ENCODE measurements at regions not wholly inside any gene's neighbourhood (a gene's known extent, or its start where the extent isn't known, plus 50 kb on each side); places are given as distances from the start of the nearest gene placed in this dataset.
"Not testable (repeated sequence)": the region's sequence is repeated elsewhere in the genome, so short reads cannot be mapped to it uniquely, and the experiment has no call there.

DNA sequence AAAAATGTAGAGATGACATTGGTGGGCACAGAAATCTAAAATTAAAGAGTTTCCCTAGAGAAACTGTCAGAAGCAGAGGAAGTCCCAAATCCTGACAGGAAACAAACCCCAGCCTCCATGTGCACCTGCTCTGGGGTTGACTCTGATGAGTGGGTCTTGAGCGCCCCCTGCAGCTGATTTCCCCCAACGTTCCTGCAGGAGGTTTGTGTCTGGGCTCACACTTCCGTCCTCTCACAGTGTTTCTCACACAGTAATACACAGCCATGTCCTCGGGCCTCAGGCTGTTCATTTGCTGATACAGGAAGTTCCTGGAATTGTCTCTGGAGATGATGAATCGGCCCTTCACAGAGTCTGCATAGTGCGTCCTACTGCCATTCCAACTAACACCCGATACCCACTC is 670.1 kb downstream of the TMEM121 start:
- DNase-seq, result not testable (repeated sequence)

DNA sequence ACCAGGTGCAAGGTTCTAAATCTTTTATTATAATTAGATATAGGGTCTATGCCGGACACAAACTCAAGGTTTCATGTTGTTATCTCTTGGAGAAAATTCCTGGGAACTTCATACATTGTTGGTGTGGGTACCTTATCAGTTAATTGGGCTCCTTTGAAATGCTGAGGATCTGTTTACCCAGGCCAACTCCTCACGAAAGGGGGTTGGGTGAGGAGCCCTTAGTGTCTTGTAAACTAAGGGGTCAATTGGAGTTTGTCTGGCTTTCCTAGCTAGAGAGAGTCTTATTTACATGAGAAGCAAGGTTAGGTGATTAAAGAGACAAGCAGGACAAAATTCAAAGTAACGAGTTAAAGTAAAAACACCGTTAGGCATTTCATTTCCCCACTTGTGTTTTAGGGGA is 670.9 kb downstream of the TMEM121 start:
- not testable (repeated sequence) for DNase-seq

DNA sequence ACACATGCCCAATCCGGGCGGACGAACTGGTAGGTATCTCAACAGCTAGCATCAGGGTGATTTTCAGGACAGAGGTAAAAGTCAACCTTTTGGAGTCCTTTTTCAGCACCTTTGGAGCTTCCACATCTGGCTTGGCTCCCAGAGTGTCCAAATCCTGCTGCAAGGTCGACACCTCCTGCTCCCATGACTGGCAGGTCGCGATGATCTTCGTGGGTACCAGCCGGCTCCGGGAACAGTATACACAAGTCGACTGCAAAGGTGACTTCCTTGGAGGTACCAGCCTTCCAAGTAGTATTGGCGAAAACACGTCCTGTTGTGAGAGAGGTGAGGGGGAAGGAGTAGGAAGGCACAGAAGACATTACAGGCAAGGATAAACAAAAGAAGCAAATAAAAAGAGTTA is 672.7 kb downstream of the TMEM121 start:
- DNase-seq, result no peak

DNA sequence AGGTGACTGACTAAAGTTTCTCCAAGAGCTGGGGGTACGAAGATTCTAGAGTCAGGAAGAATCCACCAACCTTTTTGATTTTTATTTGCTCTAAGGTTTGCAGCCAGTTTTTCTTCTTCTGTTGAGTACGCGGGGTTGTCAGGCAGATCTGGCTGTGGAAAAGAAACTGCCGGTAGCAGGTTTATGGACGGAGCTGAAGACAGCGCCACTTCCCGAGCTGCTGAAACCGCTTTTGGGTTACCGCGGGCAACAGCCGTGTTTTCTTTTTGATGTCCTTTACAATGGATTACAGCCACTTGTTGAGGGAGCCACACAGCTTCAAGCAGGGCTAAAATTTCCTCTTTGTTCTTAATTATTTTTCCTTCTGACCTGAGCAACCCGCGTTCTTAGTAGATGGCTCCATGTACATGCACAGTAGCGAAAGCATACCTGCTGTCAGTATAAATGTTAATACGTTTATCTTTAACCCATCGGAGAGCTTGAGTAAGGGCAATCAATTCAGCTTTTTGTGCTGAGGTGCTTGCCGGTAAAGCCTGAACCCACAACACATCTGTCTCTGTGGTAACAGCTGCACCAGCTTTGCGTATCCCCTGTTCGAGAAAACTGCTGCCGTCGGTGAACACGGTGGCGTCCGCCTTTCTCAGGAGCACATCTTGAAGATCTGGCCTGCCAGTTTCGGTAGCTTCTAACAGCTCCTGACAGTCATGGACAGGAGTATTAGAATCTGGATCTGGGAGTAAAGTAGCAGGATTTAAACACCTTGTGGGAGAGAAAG is 674.3 kb downstream of the TMEM121 start:
- DNase-seq, result no peak

DNA sequence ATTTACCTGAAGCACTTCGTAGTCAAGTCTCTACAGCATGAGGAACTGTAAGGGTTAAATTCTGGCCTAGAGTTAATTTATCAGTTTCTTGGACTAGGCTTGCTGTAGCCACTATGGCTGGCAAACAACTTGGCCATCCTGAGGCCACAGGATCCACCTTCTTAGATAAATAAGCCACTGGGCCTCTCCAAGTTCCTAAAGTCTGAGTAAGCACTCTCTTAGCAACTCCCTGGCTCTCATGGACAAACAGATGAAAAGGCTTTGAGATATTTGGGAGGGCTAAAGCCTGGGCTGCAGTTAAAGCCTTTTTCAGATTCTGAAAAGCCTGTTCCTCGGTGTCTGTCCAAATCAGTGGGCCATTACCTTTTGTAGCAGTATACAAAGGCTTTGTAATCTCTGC is 675.0 kb downstream of the TMEM121 start:
- DNase-seq, result no peak

DNA sequence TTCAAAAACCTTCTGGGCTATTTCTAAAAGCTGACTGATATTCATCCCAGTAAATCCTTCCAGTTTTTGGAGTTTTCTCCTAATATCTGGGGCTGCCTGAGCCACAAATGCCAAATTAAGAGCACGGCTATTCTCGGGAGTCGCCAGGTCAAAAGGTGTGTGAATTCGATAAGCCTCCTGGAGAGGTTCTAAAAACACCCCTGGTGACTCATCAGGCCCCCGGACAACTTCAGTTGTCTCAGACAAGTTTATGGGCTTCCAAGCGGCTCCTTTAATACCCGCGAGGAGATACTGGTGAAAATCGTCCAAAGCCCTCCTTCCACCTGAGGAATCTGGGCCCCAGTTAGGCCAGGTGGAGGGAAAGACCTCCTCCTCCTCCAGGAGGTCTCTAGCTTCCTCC is 677.1 kb downstream of the TMEM121 start:
- no peak for DNase-seq

DNA sequence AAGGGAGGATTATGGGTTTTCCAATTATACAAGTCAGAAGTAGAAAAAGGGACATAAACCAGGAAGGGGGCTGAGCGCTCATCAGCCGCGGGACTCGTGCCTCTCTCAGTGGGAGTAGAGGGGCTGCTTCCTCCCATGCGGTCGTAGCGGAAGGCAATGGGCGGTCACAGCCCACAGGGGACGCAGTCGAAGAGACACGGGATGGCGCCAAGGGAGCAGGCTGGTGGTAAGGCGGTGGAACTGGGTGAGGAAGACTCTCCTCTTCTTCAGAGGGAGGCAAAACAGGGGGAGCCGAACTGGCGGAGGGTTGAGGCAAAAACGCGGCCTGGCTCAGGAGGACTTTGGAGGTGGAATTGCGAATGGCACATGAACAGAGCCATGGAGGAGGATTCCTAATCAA is 677.7 kb downstream of the TMEM121 start:
- no peak for DNase-seq

DNA sequence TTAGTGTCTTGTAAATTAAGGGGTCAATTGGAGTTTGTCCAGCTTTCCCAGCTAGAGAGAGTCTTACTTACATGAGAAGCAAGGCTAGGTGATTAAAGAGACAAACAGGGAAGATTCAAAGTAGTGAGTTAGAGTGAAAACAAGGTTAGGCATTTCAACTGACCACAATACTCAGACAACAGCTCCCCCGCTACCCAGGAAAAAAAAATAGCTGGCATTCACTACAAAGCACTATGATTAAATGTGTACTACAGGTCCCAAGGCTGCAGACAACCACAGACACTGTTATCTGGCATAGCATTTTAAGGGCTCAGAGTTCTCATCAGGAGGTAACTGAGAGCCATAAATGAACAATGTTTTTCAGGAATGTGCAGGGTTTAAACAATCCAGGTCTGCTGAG is 680.9 kb downstream of the TMEM121 start:
- DNase-seq, result no peak

DNA sequence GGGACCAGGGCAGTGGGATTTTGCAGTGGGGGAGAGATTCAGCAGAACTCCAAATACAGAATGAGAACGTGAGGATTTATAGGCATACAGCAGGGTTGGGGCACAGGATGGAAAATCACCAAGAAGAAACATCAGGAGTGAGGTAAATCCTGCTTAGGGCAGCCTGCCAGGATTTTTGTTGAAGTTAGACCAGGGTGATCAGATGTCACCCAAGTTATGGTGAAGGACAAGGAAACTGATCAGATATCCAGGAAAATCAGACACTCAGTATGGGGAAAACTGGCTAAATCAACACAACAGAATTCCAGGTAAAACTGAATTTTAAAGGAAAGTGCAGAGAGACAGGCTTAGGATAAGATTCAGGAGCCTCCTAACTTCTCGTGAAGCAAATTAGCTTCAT is 682.4 kb downstream of the TMEM121 start:
- DNase-seq, result no peak

DNA sequence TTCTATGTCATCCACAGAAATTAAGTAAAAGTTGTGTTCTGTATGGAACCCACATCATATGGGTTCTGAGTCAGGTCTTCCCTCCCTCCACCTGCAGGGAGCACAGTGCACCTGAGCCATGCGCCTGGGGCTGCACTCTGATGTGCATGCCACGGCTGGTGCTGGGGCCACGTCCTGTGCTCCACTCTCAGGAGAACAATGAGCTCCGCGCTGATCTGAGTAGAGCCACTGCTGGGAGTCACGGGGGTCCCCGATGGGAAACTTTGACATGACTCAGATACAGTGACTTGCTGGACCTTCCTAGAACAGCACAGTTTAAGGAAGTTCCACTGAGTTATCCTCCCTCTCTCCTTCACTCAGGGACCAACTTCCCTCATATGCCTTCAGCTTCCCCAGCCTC is 683.4 kb downstream of the TMEM121 start:
- DNase-seq, result no peak

DNA sequence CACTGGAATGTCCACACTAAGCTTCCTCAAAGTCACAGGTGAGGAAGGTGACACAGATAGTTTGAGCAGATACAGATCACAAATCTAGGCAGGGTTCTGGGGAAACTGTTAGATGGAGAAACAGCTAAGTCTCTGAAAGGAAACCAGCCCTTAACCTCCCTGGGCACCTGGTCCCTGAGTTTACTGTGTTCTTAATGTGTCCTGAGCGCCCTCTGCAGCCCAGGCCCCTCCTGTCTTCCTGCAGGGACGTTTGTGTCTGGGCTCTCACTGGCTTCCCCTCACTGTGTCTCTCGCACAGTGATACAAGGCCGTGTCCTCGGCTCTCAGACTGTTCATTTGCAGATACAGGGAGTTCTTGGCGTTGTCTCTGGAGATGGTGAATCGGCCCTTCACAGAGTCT is 684.3 kb downstream of the TMEM121 start:
- DNase-seq, result no peak

DNA sequence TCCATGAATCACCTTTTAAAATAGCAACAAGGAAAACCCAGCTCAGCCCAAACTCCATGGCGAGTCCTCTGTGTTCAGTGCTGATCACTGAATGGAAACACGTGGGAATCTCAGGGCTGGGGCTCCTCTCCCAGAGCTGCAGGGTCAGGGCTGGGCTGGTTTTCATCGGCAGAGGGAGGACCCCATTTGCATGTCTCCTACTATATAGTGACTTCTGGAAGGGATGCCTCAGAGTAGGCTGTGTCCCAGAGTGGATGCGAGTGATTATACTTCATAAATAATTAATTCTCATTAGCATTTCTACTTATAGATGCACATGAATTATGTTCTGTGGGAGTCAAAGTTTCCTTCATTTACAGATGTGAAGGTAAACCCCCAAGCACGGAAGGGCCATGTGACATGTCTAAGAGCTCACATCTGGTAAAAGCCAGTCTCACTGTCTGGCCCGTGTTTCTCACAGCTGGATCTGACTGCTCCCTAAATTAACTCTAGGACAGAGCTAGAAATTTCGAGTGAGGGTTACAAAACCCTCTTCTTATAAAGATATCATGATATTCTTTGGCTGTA is 685.0 kb downstream of the TMEM121 start:
- no peak for DNase-seq

DNA sequence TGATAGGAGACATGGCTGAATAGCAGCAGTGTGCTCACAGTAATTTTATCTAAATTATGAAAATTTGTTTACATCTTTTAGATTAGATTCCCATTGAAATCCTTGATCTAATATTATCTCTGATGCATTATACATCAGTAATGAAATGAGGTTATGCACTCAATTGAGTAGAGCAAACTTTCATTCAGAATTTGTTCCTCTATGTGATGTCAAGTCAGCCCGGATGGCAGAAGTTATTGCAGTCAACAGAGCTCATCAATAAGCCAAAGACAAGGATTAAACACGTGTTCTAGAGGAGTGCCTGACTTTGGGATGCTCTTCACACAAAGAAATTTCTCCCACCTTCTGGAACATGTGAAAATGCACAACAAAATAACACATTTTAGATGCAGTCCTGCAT is 688.8 kb downstream of the TMEM121 start:
- DNase-seq, result no peak

DNA sequence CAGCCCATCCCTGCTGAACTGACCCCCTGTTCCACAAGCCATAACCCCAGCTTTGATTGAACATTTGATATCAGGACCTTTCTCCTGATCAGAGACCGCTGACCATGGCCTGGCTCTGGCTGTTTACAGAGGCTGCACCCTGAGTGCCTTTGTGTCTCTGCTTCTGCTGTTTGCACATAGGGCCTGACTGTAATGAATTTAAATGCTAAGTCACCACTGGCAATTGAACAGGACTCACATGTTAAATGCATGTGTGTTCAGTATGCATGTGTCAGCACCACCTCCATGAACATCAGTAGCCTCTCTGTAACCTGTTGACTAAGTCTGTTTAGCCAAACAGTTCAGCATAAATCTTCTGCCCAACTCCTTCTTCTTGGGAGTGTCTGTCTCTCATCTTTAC is 690.3 kb downstream of the TMEM121 start:
- no peak for DNase-seq

DNA sequence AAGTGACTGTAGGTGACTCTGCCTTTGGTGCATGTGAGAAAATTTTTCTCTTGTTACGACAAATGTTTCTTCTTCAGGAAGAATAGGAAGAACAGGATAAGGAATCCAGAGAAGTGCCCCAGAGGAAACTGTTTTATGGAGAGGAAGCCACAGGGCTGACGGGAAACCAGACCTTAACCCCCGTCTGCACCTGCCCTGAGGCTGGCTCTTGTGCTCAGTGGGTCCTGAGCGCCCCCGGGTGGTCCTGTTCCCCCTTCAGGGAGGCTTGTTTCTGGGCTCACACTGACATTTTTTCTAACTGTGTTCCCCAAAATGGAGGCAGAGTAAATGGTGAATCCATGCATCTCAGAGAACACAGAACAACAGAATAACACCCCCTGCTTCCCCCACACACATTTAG is 691.8 kb downstream of the TMEM121 start:
- no peak for DNase-seq

DNA sequence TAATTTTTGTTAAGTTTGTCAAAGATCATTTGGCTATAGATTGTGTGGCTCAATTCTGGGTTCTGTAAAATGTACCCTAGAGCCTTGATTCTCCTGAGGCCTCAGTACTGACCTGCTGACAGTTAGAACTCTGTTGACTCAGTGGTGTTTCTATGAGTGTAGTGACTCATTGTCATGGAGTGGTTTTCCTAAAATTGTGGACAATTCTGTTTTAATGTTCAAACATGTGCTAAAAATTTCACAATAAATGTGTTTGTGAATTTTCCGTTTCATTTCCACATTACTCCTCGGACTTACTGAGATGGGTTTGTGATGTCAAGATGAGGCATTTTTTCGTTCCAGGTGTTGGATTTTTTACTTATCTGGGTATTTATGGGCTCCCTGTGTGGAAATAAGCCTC is 695.9 kb downstream of the TMEM121 start:
- DNase-seq, result no peak

DNA sequence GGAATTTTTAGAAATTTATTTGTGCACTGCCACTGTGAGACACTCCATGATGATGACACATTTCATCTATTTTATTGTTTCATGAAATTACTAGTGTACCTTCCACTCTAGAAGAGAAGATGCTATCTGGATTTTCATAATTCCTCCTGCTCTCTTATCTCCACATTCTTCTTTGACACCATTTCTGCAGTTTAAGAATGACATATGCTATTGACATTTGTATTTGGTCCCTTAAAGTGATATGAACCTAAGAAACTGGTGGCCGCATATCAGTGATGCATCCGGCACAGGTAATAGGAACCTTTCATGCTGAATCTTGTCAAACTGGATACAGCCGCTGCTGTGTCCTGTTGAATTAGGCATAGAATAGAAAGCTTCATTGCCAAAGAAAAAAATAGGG is 696.3 kb downstream of the TMEM121 start:
- no peak for DNase-seq

DNA sequence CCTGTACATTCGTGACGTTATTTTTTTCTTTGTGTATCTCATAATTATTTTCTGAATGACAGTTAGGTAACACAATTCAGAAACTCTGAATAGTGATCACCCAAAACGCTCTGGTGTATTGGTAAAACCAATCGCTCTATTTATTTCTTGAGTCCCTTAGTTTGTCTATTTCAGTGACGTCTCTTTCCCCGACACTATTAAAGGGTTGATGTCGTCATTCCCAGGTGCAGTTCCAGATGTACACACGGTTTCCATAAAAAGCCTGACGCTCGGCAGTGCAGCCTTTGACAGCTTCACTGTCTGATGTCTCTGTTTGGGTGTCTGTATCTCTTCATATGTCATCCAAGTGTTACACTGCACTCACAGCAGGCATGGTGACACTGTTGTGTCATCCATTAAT is 701.4 kb downstream of the TMEM121 start:
- DNase-seq, result no peak

DNA sequence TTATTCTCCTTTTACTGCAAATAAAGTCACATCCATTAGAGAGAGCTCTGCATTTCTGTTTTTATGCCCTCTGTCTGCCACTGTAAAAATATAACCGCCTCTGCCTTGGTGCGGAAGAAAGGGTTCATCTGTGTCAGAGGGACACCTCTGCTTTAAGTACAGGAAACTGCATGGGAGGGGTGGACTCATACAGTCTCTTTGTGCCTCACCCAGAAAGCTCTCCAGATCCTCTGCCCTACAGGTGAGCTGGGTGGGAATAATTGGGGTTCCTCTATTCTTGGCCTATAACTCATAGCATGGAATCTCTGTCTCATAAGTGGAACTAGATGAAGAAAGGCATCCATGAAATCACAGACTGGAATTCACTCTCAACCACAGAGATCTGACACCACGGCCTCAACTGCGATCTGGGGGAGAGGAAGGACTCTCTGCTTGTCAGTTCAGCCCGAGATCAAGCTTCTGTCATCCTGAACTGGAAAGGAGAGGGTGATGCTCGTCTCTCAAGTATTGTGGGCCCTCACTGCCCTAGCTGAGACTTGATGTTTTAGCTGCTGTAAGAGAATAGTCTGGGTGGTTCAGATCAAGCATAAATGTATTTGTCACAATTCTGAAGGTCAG is 702.3 kb downstream of the TMEM121 start:
- no peak for DNase-seq

DNA sequence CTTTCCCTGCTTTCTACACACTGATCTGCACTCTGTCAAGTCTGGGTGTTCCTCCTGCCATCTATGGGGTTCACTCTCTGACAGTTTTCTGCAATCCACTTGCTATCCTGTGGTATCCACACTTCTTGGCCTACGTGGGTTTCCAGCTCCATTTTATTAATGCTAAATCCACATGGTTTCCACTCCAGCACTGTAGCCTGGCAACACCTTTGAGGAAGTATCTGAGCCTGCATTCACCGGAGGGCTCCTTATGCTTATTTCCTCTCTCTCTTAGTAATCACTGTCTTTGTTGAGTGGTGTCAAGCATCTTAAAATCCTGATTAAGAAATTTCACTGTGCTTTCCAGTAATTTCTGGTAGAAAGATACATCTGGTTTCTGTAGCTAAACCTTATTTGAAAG is 703.7 kb downstream of the TMEM121 start:
- no peak for DNase-seq

DNA sequence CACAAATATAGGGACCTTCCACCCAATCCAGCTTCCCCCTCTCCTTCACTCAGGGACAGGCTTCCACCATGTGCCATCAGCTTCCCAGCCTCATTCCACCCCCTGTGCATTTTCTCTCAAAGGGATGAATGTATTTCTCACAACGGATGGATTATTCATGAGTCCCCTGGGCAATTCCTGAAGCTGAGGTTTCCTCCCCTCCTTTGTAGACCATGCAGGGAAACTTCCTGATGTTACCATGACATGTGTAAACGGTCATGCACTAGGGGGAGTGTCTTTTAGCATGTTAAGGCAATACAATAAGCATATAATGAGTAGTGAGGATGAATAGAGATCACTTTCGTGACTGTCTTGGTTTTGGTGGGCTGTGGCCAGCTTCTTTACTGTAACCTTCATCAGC is 706.8 kb downstream of the TMEM121 start:
- not testable (repeated sequence) for DNase-seq

DNA sequence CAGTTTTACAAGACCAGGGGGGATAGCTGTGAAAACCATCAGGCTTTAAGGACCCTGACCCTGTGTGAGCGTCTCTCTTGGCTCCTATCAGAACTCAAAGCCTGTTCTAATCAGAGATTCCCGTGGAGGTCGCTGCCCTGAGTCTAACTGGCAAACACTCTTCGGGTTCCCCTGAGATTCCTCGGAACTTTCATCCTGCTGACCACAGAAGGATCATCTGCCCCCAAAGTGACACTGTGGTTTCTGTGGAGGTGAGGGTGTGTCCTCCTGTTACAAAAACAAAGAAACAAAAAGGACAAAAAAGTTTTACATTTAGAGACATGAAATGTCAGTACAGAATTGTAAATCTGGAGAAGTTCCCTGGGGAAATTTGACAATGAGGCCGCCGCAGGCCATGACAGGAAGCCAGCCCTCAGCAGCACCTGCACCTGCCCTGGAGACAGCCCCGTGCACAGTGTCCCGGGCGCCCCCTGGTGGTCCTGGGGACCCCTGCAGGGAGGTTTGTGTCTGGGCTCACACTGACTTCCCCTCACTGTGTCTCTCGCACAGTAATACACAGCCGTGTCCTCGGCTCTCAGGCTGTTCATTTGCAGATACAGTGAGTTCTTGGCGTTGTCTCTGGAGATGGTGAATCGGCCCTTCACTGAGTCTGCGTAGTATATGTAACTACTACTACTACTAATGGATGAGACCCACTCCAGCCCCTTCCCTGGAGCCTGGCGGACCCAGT is 708.3 kb downstream of the TMEM121 start:
- not testable (repeated sequence) for DNase-seq

DNA sequence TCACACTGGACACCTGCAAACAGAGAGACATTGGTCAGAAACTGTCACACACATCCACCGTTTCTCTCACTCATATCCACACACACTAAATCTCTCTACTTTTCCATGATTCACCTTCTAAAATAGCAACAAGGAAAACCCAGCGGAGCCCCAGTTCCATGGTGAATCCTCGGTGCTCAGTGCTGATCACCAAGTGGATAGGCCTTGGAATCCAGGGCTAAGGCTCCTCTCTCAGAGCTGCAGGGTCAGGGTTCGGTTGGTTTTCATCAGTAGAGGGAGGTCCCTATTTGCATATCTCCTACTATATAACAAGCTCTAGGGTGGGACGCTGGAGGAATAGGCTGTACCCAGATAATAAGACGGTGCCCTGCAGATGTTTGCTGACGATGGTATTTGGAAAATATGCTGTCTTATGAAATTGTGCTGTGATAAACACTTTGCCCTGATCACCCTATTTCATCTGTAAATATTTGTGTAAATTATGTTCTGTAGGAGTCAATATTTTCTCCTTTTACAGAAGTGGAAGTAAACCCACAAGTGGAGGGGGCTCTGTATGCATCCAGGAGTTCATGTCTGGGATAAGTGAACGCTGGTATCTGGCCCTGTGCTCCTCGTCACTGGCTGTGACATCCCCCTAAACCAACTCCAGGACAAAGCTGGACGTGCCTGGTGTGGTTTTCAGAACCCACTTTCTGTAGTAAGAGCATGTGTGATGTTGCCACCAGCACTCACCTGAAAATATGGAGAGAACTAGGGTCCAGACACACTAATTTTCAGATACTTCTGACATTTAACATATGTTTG is 709.2 kb downstream of the TMEM121 start:
- DNase-seq, result no peak

Measured in NCI-H524 treated with DMSO at 0.1 percent for 48 hours (cell line).